Esophagus squamous epithelium (tissue), 5 donors: ENCODE measurements at regions not wholly inside any gene's neighbourhood (a gene's known extent, or its start where the extent isn't known, plus 50 kb on each side); places are given as distances from the start of the nearest gene placed in this dataset.
"Not testable (repeated sequence)": the region's sequence is repeated elsewhere in the genome, so short reads cannot be mapped to it uniquely, and the experiment has no call there.

Experiments used
- DNase-seq: peaks from one replicate; lab custom pipeline; 2025; lab: John Stamatoyannopoulos, UW
- H3K27ac ChIP-seq, 4 donors: fragments of 200-600 bp; sonication (generic); one replicate each; pipeline ENCODE4 v1.5.1; 2016 to 2019; ENCODE audit warnings: mild to moderate bottlenecking in 1 of 4
- H3K27me3 ChIP-seq, 4 donors: fragments of 200-600 bp; sonication (generic); 1 replicate in 3 of 4; 2 replicates in 1 of 4; pipeline versions ENCODE4 v1.5.1 to v1.6.0; 2017 to 2021; ENCODE audit warnings: antibody characterized with exemption in 1 of 4
- H3K36me3 ChIP-seq, 3 donors: fragments of 200-600 bp; sonication (generic); one replicate each; pipeline ENCODE4 v1.5.1; 2016 to 2019
- H3K4me1 ChIP-seq, 3 donors: fragments of 200-600 bp; sonication (generic); one replicate each; pipeline ENCODE4 v1.5.1; 2017 to 2019
- H3K4me3 ChIP-seq, 4 donors: fragments of 200-600 bp; sonication (generic); 1 replicate in 3 of 4; 2 replicates in 1 of 4; pipeline ENCODE4 v1.5.1; 2016 to 2019; ENCODE audit warnings: mild to moderate bottlenecking in 2 of 4, moderate library complexity in 1 of 4
- H3K9me3 ChIP-seq, 3 donors: fragments of 200-600 bp; sonication (generic); one replicate each; pipeline ENCODE4 v1.5.1; 2016 to 2019
- POLR2A ChIP-seq, 4 donors: fragments of 450-650 bp; IDR thresholded peaks; one replicate each; pipeline ENCODE4 v1.6.1; 2017; ENCODE audit warnings: antibody characterized with exemption in 4 of 4, mild to moderate bottlenecking in 4 of 4, moderate library complexity in 3 of 4
- WGBS, 2 donors: methylation state at CpG; one replicate each; pipeline ENCODE4 v1.1.5; 2018; 5-methylcytosine and 5-hydroxymethylcytosine counted together
- intact Hi-C: fragments of 100-400 bp; cut with DNase I; formaldehyde crosslinking; loops from one replicate; pipeline ENCODE4 v1.15.0; 2022
- TF ChIP-seq, protein P1 (sequence below), 6 experiments: fragments of 450-650 bp in 4 of 6; fragments of 200-600 bp in 2 of 6; sonication (generic) in 2 of 6; IDR thresholded peaks; one replicate each; pipeline ENCODE4 v1.5.1; 2016 to 2019; ENCODE audit warnings: antibody characterized with exemption in 6 of 6, mild to moderate bottlenecking in 4 of 6, moderate library complexity in 4 of 6
- donor health status: DM: yes; HTN: yes; CAD: no.

DNA sequence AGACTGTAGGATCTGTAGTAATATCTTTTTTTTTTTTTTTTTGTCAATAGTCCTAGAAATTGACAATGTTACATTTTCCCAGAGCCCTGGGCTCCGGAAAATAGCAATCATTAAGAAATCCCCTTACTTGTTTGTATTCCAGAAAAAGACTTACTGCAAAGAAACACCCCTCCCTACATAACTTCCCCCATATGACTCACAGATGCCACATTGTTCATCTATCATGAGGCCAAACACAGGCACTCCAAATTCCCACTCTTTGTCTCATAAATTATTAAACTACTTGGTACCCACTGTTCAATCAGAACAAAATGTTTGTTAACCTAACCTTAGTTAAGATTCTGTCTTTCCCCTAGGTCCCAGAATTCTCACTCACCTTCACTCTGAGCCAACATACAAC lies 53.5 kb downstream of the TEX51 start:
- H3K9me3 ChIP-seq, result no peaks in the 10 kb centered on the region
- intact Hi-C loops, result no loop called here
- no peaks in the 10 kb centered on the region for H3K36me3 ChIP-seq
- DNase-seq, result no peak
- 50 to 58% methylated on average over 1 of the region's 1 CpG for WGBS, 2 donors
- no peak overlapping the region for H3K27ac ChIP-seq
- no peak for TF ChIP-seq POLR2A (IDR thresholded peaks at IDR 0.05)
- TF ChIP-seq, protein P1, sequence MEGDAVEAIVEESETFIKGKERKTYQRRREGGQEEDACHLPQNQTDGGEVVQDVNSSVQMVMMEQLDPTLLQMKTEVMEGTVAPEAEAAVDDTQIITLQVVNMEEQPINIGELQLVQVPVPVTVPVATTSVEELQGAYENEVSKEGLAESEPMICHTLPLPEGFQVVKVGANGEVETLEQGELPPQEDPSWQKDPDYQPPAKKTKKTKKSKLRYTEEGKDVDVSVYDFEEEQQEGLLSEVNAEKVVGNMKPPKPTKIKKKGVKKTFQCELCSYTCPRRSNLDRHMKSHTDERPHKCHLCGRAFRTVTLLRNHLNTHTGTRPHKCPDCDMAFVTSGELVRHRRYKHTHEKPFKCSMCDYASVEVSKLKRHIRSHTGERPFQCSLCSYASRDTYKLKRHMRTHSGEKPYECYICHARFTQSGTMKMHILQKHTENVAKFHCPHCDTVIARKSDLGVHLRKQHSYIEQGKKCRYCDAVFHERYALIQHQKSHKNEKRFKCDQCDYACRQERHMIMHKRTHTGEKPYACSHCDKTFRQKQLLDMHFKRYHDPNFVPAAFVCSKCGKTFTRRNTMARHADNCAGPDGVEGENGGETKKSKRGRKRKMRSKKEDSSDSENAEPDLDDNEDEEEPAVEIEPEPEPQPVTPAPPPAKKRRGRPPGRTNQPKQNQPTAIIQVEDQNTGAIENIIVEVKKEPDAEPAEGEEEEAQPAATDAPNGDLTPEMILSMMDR (IDR thresholded peaks at IDR 0.05), result no peak
- H3K4me3 ChIP-seq, result no peak overlapping the region
- H3K4me1 ChIP-seq, result no peaks in the 10 kb centered on the region
- peaks cover 0 to 17% (median 0%) of the 10 kb centered on the region in 4 donors for H3K27me3 ChIP-seq

GRCh38 chr2:126953483-126953882 lies 54.8 kb downstream of the TEX51 start:
- H3K4me3 ChIP-seq, result no peak overlapping the region
- intact Hi-C loops, result no loop called here
- H3K4me1 ChIP-seq, result no peaks in the 10 kb centered on the region
- no peaks in the 10 kb centered on the region for H3K9me3 ChIP-seq
- no peak overlapping the region for H3K27ac ChIP-seq
- H3K27me3 ChIP-seq, result peaks cover 0 to 17% (median 0%) of the 10 kb centered on the region in 4 donors
- no peaks in the 10 kb centered on the region for H3K36me3 ChIP-seq
- WGBS, 2 donors, result 69 to 70% methylated on average over 2 of the region's 2 CpGs
- no peak for TF ChIP-seq POLR2A (IDR thresholded peaks at IDR 0.05)
- TF ChIP-seq, protein P1 (IDR thresholded peaks at IDR 0.05), result no peak
- no peak for DNase-seq

- H3K9me3 ChIP-seq, result no peaks in the 10 kb centered on the region
Measured at GRCh38 chr2:126954831-126955230, 56.1 kb downstream of the TEX51 start.

DNA sequence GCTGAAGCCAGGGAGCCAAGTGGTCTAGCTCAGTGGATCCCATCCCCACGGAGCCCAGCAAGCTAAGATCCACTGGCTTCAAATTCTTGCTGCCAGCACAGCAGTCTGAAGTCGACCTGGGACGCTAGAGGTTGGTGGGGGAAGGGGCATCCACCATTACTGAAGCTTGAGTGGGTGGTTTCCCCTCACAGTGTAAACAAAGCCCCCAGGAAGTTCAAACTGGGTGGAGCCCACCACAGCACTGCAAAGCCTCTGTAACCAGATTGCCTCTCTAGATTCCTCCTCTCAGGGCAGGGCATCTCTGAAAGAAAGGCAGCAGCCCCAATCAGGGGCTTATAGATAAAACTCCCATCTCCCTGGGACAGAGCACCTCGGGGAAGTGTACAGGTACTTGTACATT lies 58.1 kb downstream of the TEX51 start:
- peaks cover 0 to 17% (median 0%) of the 10 kb centered on the region in 4 donors for H3K27me3 ChIP-seq
- WGBS, 2 donors, result 36 to 53% methylated on average over 1 to 4 of the region's 4 CpGs
- H3K9me3 ChIP-seq, intact Hi-C loops, H3K4me3 ChIP-seq, DNase-seq, H3K27ac ChIP-seq, H3K36me3 ChIP-seq, H3K4me1 ChIP-seq: not testable (repeated sequence)

More at GRCh38 chr2:126954831-126955230, 56.1 kb downstream of the TEX51 start:
- Histone ChIP-seq H3K4me1 (no peaks in the 10 kb centered on the region), H3K27ac (no peak overlapping the region), H3K4me3 (no peak overlapping the region), H3K36me3 (no peaks in the 10 kb centered on the region), H3K27me3 (peaks cover 0 to 17% (median 0%) of the 10 kb centered on the region in 4 donors)
- 38 to 50% methylated on average over 1 of the region's 1 CpG for WGBS, 2 donors
- intact Hi-C loops, result no loop called here
- DNase-seq, result no peak
- no peak for TF ChIP-seq POLR2A (IDR thresholded peaks at IDR 0.05)
- TF ChIP-seq, protein P1 (IDR thresholded peaks at IDR 0.05), result no peak

DNA sequence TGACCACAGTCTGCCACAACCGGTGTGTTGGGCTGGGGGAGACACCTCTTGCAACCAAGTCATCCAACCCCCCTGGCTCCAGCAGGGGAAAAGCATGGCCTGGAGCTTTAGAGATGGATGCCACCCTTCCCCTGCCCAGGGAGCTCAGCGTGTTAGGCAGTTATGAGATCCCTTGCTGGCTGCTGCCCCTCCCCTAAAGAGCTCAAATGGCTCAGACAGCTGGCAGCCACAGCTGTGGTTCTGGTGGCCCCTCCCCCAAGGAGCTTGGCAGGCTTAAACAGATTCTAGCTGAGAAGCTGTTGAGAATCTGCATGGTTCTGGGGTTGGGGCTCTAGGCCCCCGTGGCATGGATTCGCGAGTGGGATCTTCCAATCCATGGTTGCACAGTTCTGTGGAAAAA lies 64.7 kb downstream of the TEX51 start:
- intact Hi-C loops, result no loop called here

More for the DNA sequence above, 64.7 kb downstream of the TEX51 start:
- Histone ChIP-seq H3K27ac (no peak overlapping the region), H3K9me3 (no peaks in the 10 kb centered on the region), H3K27me3 (peaks cover 0 to 2% (median 0%) of the 10 kb centered on the region in 4 donors), H3K4me1 (no peaks in the 10 kb centered on the region), H3K4me3 (no peak overlapping the region), H3K36me3 (no peaks in the 10 kb centered on the region)
- TF ChIP-seq, protein P1 (IDR thresholded peaks at IDR 0.05), result no peak
- TF ChIP-seq POLR2A (IDR thresholded peaks at IDR 0.05), result no peak
- no peak for DNase-seq
- WGBS, 2 donors, result 95% methylated on average over 3 of the region's 5 CpGs; no CpG with 5 or more reads in 1 of the 2 donors
